Keratinocyte (primary cell): ENCODE measurements at regions not wholly inside any gene's neighbourhood (a gene's known extent, or its start where the extent isn't known, plus 50 kb on each side); places are given as distances from the start of the nearest gene placed in this dataset.
A peak's percentile ranks its signal among the peaks of the same experiment; 100 is the strongest.

Source experiments
- DNase-seq: peaks from one replicate; pipeline ENCODE4 v3.0.0-alpha.2; 2011; ENCODE audit warnings: low read depth, missing footprints, low spot score
- FAIRE-seq: peaks from 2 replicates; lab custom pipeline; 2011; peaks lifted over from hg19 to GRCh38; lab: Jason Lieb, UNC
- H2AFZ ChIP-seq: 2 replicates; pipeline ENCODE4 v1.6.0; 2012; ENCODE audit warnings: low read length, control low read depth, inconsistent platforms; ENCODE audit not compliant: control insufficient read depth
- H3K27ac ChIP-seq: 2 replicates; pipeline ENCODE4 v1.5.1; 2011; ENCODE audit warnings: low read length; ENCODE audit not compliant: control insufficient read depth, insufficient read depth
- H3K27me3 ChIP-seq: 3 replicates; pipeline ENCODE4 v1.6.0; 2011; ENCODE audit warnings: low read length; ENCODE audit not compliant: control insufficient read depth, insufficient read depth; ENCODE audit errors: extremely low read depth
- H3K36me3 ChIP-seq, 2 experiments: 2 replicates in 1 of 2; 3 replicates in 1 of 2; pipeline ENCODE4 v1.5.1; 2011; ENCODE audit warnings: low read length in 2 of 2, mild to moderate bottlenecking in 1 of 2; ENCODE audit not compliant: control insufficient read depth in 2 of 2, insufficient read depth in 2 of 2; ENCODE audit errors: extremely low read depth in 1 of 2
- H3K4me1 ChIP-seq: 3 replicates; pipeline ENCODE4 v1.5.1; 2011; ENCODE audit warnings: low read length; ENCODE audit not compliant: control insufficient read depth, insufficient read depth; ENCODE audit errors: extremely low read depth
- H3K4me2 ChIP-seq: 3 replicates; pipeline ENCODE4 v1.6.0; 2011; ENCODE audit warnings: low read depth, low read length; ENCODE audit not compliant: control insufficient read depth, insufficient read depth; ENCODE audit errors: extremely low read depth
- H3K4me3 ChIP-seq, 3 experiments: fragments of 200-600 bp in 1 of 3; sonication (generic) in 1 of 3; 2 replicates in 2 of 3; 3 replicates in 1 of 3; pipeline ENCODE4 v1.5.1; 2011 to 2016; ENCODE audit warnings: low read length in 3 of 3, mild to moderate bottlenecking in 3 of 3, control low read depth in 2 of 3, inconsistent platforms in 1 of 3, low read depth in 1 of 3, mixed read lengths in 1 of 3, mixed run types in 1 of 3, moderate library complexity in 1 of 3; ENCODE audit not compliant: control insufficient read depth in 2 of 3, insufficient read depth in 2 of 3; ENCODE audit errors: extremely low read depth in 1 of 3
- H3K79me2 ChIP-seq: 2 replicates; pipeline ENCODE4 v1.6.0; 2012; ENCODE audit warnings: low read length; ENCODE audit not compliant: control insufficient read depth, insufficient read depth
- H3K9ac ChIP-seq: 3 replicates; pipeline ENCODE4 v1.6.0; 2011; ENCODE audit warnings: low read length; ENCODE audit not compliant: control insufficient read depth, insufficient read depth; ENCODE audit errors: extremely low read depth
- H3K9me1 ChIP-seq: 3 replicates; pipeline ENCODE4 v1.6.0; 2011; ENCODE audit warnings: low read length; ENCODE audit not compliant: control insufficient read depth, insufficient read depth; ENCODE audit errors: extremely low read depth
- H3K9me3 ChIP-seq: 2 replicates; pipeline ENCODE4 v1.5.1; 2012; ENCODE audit warnings: low read depth, low read length; ENCODE audit not compliant: control insufficient read depth
- H4K20me1 ChIP-seq: 3 replicates; pipeline ENCODE4 v1.6.0; 2011; ENCODE audit warnings: low read length; ENCODE audit not compliant: control insufficient read depth, insufficient read depth; ENCODE audit errors: extremely low read depth
- EZH2 ChIP-seq: IDR thresholded peaks from one replicate; pipeline ENCODE4 v1.6.1; 2012; ENCODE audit warnings: inconsistent platforms, mild to moderate bottlenecking, low read length, moderate library complexity
- dilution Hi-C: fragments of 300-500 bp; cut with MboI; formaldehyde crosslinking; loops from one replicate; pipeline ENCODE4 v1.7.0; 2020; ENCODE audit warnings: low sequenced_read_pairs; ENCODE audit not compliant: extremely low pct_ligation_motif_present
- TF ChIP-seq, protein P1 (sequence below), 3 experiments: IDR thresholded peaks in 1 of 3; conservative IDR thresholded peaks in 1 of 3; optimal IDR thresholded peaks in 1 of 3; 2 replicates in 2 of 3; 3 replicates in 1 of 3; pipeline versions ENCODE3 to v1.5.1; 2011; ENCODE audit warnings: low read length in 3 of 3, mild to moderate bottlenecking in 3 of 3, moderate library complexity in 2 of 3, control low read depth in 1 of 3, inconsistent platforms in 1 of 3; ENCODE audit not compliant: insufficient read depth in 2 of 3; ENCODE audit errors: extremely low read depth in 1 of 3

GRCh38 chr14:65824285-65824977 lies 411.9 kb downstream of the FUT8 start:
- Histone ChIP-seq H2AFZ (no peak overlapping the region), H4K20me1 (no peaks in the 10 kb centered on the region), H3K27me3 (peaks cover 15% of the 10 kb centered on the region), H3K79me2 (no peaks in the 10 kb centered on the region), H3K9me3 (no peaks in the 10 kb centered on the region), H3K27ac (no peak overlapping the region), H3K4me3 (no peak overlapping the region), H3K9ac (no peak overlapping the region), H3K4me2 (peak overlapping the region; percentile 9), H3K4me1 (no peaks in the 10 kb centered on the region), H3K36me3 (no peaks in the 10 kb centered on the region), H3K9me1 (no peaks in the 10 kb centered on the region)
- no peak for TF ChIP-seq EZH2
- TF ChIP-seq, protein P1, sequence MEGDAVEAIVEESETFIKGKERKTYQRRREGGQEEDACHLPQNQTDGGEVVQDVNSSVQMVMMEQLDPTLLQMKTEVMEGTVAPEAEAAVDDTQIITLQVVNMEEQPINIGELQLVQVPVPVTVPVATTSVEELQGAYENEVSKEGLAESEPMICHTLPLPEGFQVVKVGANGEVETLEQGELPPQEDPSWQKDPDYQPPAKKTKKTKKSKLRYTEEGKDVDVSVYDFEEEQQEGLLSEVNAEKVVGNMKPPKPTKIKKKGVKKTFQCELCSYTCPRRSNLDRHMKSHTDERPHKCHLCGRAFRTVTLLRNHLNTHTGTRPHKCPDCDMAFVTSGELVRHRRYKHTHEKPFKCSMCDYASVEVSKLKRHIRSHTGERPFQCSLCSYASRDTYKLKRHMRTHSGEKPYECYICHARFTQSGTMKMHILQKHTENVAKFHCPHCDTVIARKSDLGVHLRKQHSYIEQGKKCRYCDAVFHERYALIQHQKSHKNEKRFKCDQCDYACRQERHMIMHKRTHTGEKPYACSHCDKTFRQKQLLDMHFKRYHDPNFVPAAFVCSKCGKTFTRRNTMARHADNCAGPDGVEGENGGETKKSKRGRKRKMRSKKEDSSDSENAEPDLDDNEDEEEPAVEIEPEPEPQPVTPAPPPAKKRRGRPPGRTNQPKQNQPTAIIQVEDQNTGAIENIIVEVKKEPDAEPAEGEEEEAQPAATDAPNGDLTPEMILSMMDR (optimal IDR thresholded peaks at IDR 0.05 in 1 of 3, IDR thresholded peaks at IDR 0.05 in 1 of 3, conservative IDR thresholded peaks at IDR 0.05 in 1 of 3; ENCODE audit: extremely low read depth in 1 of 3, insufficient read depth in 2 of 3, low read length in 3 of 3) = peak; percentile 86 to 89 (median 87)
- dilution Hi-C loops = no loop called here
- peak; percentile 74 for FAIRE-seq
- DNase-seq = peak; percentile 32

- Histone ChIP-seq H3K27me3 (peaks cover 15% of the 10 kb centered on the region), H2AFZ (no peak overlapping the region)
Observed at GRCh38 chr14:65824978-65825299, 412.4 kb downstream of the FUT8 start.

More at GRCh38 chr14:65824978-65825299, 412.4 kb downstream of the FUT8 start:
- Histone ChIP-seq H3K4me3 (no peak overlapping the region), H3K27ac (no peak overlapping the region), H4K20me1 (no peaks in the 10 kb centered on the region), H3K9me3 (no peaks in the 10 kb centered on the region), H3K4me2 (no peak overlapping the region), H3K36me3 (no peaks in the 10 kb centered on the region), H3K79me2 (no peaks in the 10 kb centered on the region), H3K9me1 (no peaks in the 10 kb centered on the region), H3K9ac (no peak overlapping the region), H3K4me1 (no peaks in the 10 kb centered on the region)
- dilution Hi-C loops = no loop called here
- no peak for DNase-seq
- FAIRE-seq = no peak
- TF ChIP-seq EZH2 = no peak
- TF ChIP-seq, protein P1 (optimal IDR thresholded peaks at IDR 0.05 in 1 of 3, IDR thresholded peaks at IDR 0.05 in 1 of 3, conservative IDR thresholded peaks at IDR 0.05 in 1 of 3; ENCODE audit: extremely low read depth in 1 of 3, insufficient read depth in 2 of 3, low read length in 3 of 3) = no peak
